ENCODE measurements at regions not wholly inside any gene's neighbourhood (a gene's known extent, or its start where the extent isn't known, plus 50 kb on each side); places are given as distances from the start of the nearest gene placed in this dataset.

DNA sequence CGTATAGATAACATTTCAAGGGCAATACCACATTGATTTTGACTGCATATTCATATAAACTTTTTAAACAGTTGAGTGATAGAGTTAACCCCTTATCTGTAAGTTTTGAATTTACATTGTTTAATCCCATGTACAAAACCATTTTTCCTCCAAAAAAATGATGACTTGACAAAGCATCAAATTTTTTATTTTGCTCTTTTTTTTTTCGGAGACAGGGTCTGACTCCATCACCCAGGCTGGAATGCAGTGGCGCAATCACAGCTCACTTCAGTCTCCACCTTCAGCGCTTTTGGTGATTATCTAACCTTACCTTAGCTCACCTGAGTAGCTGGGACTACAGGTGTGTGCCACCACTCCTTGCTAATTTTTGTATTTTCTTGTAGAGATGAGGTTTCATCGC, 1670.1 kb upstream of the CDH9 start:
- DNase-seq (ENCODE audit: low spot score) (no peak), ATAC-seq (ENCODE audit: low read depth) (no peak)
- TF ChIP-seq, protein P1, sequence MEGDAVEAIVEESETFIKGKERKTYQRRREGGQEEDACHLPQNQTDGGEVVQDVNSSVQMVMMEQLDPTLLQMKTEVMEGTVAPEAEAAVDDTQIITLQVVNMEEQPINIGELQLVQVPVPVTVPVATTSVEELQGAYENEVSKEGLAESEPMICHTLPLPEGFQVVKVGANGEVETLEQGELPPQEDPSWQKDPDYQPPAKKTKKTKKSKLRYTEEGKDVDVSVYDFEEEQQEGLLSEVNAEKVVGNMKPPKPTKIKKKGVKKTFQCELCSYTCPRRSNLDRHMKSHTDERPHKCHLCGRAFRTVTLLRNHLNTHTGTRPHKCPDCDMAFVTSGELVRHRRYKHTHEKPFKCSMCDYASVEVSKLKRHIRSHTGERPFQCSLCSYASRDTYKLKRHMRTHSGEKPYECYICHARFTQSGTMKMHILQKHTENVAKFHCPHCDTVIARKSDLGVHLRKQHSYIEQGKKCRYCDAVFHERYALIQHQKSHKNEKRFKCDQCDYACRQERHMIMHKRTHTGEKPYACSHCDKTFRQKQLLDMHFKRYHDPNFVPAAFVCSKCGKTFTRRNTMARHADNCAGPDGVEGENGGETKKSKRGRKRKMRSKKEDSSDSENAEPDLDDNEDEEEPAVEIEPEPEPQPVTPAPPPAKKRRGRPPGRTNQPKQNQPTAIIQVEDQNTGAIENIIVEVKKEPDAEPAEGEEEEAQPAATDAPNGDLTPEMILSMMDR (IDR thresholded peaks at IDR 0.05; ENCODE audit: poor library complexity, severe bottlenecking) = no peak
- Histone ChIP-seq H3K36me3 (ENCODE audit: low read depth) (no peaks in the 10 kb centered on the region), H3K4me3 (ENCODE audit: severe bottlenecking) (no peak overlapping the region), H3K27ac (ENCODE audit: poor library complexity, severe bottlenecking) (no peak overlapping the region), H3K4me1 (ENCODE audit: insufficient read depth, poor library complexity, severe bottlenecking) (no peaks in the 10 kb centered on the region), H3K9me3 (ENCODE audit: severe bottlenecking) (no peaks in the 10 kb centered on the region), H3K27me3 (ENCODE audit: insufficient read depth, poor library complexity, severe bottlenecking) (no peaks in the 10 kb centered on the region)

DNA sequence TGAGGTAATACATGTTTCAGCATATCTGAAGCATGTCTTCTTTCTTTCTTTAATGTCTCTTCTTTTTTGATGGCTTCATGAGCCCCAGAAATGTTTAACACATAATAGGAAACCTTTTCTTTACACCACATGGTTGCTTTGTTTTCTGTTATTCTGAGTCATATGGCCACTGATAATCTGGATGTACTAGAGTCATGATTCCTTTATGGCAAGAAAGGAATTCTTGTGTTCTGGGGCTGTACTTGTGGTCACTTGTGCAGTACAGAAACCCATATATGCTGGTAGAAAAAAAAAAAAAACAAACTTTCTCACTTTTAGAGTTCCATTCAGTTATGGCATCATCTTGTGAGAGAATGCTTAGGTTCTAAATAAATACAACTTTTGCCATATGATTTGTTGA, 1669.3 kb upstream of the CDH9 start:
- no peak overlapping the region for H3K27ac ChIP-seq (ENCODE audit: poor library complexity, severe bottlenecking)
- H3K27me3 ChIP-seq (ENCODE audit: insufficient read depth, poor library complexity, severe bottlenecking) = no peaks in the 10 kb centered on the region
- H3K9me3 ChIP-seq (ENCODE audit: severe bottlenecking) = no peaks in the 10 kb centered on the region
- DNase-seq (ENCODE audit: low spot score) (no peak), ATAC-seq (ENCODE audit: low read depth) (no peak)
- H3K4me1 ChIP-seq (ENCODE audit: insufficient read depth, poor library complexity, severe bottlenecking) = no peaks in the 10 kb centered on the region
- H3K36me3 ChIP-seq (ENCODE audit: low read depth) = no peaks in the 10 kb centered on the region
- TF ChIP-seq, protein P1 (IDR thresholded peaks at IDR 0.05; ENCODE audit: poor library complexity, severe bottlenecking) = no peak
- no peak overlapping the region for H3K4me3 ChIP-seq (ENCODE audit: severe bottlenecking)

DNA sequence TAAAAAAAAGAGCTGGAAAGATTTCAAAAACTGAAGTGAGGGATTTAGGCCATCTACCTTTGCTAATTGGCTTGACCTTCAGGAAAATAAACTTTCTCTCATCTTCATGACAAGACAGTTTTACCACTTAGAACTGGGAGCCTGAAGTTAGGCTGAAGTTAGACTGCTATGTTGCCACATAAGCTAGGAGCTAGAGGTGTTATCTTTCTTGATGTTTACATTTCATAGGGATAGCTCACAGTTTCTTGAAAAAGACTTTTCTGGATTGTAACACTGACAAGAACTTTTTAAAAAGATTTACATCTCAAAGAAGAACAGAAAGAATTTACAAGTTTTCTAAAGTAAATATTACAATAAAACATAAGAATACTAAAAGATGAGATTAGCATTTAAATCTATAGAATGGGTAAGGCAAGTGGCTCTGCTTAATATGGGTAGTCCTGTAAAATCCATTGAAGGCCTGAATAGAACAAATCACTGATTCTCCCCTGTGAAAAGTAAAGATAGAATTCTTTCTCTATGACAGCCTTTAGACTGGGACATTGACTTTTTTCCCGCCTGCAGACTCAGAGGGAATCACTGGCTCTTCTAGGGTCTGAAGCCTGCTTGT, 1665.4 kb upstream of the CDH9 start:
- Histone ChIP-seq H3K27ac (ENCODE audit: poor library complexity, severe bottlenecking) (no peak overlapping the region), H3K4me3 (ENCODE audit: severe bottlenecking) (no peak overlapping the region), H3K9me3 (ENCODE audit: severe bottlenecking) (no peaks in the 10 kb centered on the region), H3K36me3 (ENCODE audit: low read depth) (no peaks in the 10 kb centered on the region), H3K27me3 (ENCODE audit: insufficient read depth, poor library complexity, severe bottlenecking) (no peaks in the 10 kb centered on the region), H3K4me1 (ENCODE audit: insufficient read depth, poor library complexity, severe bottlenecking) (no peaks in the 10 kb centered on the region)
- no peak for DNase-seq (ENCODE audit: low spot score)
- ATAC-seq (ENCODE audit: low read depth) = peak; percentile 40; the same call in 1 of the 3 replicates
- TF ChIP-seq, protein P1 (IDR thresholded peaks at IDR 0.05; ENCODE audit: poor library complexity, severe bottlenecking) = no peak

DNA sequence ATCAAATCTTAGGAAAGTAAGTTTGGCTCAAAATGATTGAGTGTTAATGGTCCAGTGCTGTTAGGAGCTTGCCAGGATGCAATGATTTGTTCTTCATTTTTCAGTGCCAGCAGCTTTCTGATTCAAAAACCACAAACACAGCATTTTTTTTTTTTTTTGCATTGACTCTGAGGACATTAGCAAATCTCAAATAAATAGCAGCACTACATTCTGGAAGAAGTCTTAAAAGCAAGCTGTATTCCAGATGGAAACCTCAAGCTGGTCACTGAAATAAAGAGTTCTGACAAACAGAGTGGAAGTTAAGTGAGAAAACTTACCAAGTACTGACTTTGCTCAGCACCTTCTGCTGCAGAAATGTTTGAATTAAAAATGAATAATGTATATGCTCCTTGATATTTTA, 1653.1 kb upstream of the CDH9 start:
- Histone ChIP-seq H3K27ac (ENCODE audit: poor library complexity, severe bottlenecking) (no peak overlapping the region), H3K4me3 (ENCODE audit: severe bottlenecking) (no peak overlapping the region), H3K36me3 (ENCODE audit: low read depth) (no peaks in the 10 kb centered on the region), H3K9me3 (ENCODE audit: severe bottlenecking) (no peaks in the 10 kb centered on the region), H3K27me3 (ENCODE audit: insufficient read depth, poor library complexity, severe bottlenecking) (no peaks in the 10 kb centered on the region), H3K4me1 (ENCODE audit: insufficient read depth, poor library complexity, severe bottlenecking) (no peaks in the 10 kb centered on the region)
- no peak for DNase-seq (ENCODE audit: low spot score)
- no peak for ATAC-seq (ENCODE audit: low read depth)
- TF ChIP-seq, protein P1 (IDR thresholded peaks at IDR 0.05; ENCODE audit: poor library complexity, severe bottlenecking) = no peak

DNA sequence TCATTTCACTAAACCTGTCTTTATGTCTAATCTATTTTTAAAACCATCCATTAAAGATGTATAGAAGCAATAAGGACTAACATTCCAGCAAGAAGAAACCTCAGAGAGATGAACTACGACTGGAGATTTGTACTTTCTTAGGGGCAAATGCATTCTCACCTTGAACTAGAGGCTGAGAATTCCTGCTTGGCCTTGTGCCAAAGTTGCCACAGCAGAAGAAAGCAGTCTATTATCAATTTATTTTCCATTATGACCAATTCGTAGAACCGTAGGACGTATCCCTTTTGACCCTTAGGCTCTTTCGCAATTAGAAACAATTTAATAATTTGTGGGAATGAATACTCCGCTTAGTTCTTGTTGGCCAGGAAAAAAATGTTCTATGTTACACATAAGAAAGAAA, 1647.4 kb upstream of the CDH9 start:
- TF ChIP-seq, protein P1 (IDR thresholded peaks at IDR 0.05; ENCODE audit: poor library complexity, severe bottlenecking) = no peak
- no peak overlapping the region for H3K27ac ChIP-seq (ENCODE audit: poor library complexity, severe bottlenecking)
- H3K27me3 ChIP-seq (ENCODE audit: insufficient read depth, poor library complexity, severe bottlenecking) = no peaks in the 10 kb centered on the region
- H3K4me1 ChIP-seq (ENCODE audit: insufficient read depth, poor library complexity, severe bottlenecking) = no peaks in the 10 kb centered on the region
- DNase-seq (ENCODE audit: low spot score) (no peak), ATAC-seq (ENCODE audit: low read depth) (no peak)
- no peak overlapping the region for H3K4me3 ChIP-seq (ENCODE audit: severe bottlenecking)
- H3K9me3 ChIP-seq (ENCODE audit: severe bottlenecking) = no peaks in the 10 kb centered on the region
- H3K36me3 ChIP-seq (ENCODE audit: low read depth) = no peaks in the 10 kb centered on the region
